GM12872 (cell line): ENCODE measurements at regions not wholly inside any gene's neighbourhood (a gene's known extent, or its start where the extent isn't known, plus 50 kb on each side); places are given as distances from the start of the nearest gene placed in this dataset.

Experiments
- CTCF ChIP-seq: IDR thresholded peaks from 3 replicates; pipeline ENCODE4 v1.5.1; 2011; ENCODE audit warnings: low read depth, mild to moderate bottlenecking, low read length, moderate library complexity; ENCODE audit not compliant: insufficient read depth

- TF ChIP-seq CTCF: no peak
Observed at GRCh38 chr5:121304838-121305237, 546.8 kb upstream of the FTMT start.

DNA sequence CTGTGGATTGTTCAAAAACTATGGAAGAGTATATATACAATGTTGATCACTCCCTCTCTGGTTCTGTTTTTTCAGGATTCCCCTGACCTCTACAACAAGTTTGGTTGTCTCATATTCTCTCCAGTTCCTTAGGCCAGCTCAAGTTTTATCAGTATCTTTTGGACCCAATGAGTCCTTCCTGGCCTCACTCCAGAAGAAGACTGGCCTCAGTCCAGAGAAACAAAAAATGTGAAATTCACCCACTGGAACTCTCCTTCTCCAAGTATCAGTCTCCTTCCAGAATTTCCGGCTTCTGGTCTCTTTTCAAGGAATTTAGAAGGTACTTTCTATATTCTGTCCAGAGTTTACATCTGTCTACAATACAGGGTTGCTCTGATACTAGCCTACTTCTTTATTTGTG is 537.8 kb upstream of the FTMT start:
- no peak for TF ChIP-seq CTCF

GRCh38 chr5:121315786-121316185 is 535.9 kb upstream of the FTMT start:
- TF ChIP-seq CTCF: no peak

GRCh38 chr5:121319292-121319691 is 532.4 kb upstream of the FTMT start:
- TF ChIP-seq CTCF: no peak

DNA sequence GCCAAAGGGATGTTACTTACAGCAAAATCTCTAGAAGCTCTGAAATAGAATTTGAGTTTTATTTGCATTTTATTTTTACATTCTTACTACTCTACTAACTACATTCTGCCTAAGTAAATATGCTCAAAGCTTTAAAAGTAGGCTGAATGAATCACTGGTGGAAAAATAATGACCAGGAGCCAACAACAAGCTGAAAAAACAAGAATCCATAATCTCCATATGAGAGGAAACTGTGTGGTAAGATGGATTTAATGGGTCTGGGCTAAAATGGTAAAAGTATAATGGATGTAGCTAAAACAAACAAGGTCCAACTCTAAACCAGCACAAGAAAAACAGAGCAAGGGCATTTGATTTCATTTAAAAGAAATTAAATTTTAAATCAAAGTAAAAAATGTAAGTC is 525.8 kb upstream of the FTMT start:
- no peak for TF ChIP-seq CTCF

DNA sequence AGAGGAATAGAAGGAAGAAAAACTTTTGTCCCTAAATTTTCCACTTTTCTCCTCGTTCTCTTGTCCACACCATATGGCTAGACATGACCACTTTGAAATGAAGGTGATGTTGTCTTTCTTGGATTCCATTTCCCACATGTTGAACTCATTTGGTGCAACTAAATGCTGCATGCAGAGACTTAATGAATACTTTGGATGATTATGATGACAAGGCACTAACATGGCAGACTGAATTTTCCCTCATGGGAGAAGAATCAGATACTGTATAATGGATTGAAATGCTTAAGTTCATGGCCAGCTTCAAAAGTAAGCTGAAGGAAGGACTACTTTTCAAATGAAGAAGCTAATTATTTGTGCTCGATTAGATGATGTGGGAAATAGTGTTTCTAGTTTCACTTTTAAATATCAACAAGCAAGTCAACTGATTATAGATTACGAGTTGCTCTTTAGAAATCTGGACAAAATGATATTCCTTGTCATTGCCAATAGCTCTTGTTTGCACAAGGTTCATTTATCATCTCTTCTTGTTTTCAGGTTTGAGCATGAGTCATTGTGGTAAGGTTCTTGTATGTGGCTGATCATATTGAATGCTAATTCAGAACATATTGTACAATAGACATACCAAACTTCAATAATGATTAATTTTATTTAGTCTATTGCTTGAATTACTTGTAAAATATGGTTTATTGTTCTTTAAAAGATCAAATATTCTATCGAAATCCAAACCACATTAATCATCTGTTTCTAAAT is 501.3 kb upstream of the FTMT start:
- TF ChIP-seq CTCF: no peak

DNA sequence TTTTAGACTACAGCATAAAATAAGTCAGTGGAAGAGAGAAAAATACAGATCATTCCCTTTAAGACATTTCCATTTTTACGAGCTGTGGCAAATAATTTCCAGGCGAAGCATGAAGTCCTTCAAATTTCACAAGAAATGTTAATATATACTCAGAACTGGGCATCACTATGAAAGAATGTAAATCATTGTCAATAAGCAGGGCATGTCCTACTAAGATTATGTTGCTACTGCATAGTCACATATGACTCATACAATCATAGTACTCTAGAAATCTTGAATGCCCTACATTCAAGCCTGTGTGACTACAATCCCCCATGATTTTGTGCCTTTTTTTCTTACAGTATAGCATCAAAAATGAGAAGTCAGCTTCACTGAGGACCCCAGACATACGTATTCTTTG is 485.2 kb upstream of the FTMT start:
- TF ChIP-seq CTCF: no peak
